ENCODE measurements at regions not wholly inside any gene's neighbourhood (a gene's known extent, or its start where the extent isn't known, plus 50 kb on each side); places are given as distances from the start of the nearest gene placed in this dataset.

- POLR2A ChIA-PET, result no interaction called here
- peaks cover 3% of the 10 kb centered on the region for H3K36me3 Mint-ChIP-seq (ENCODE audit: low read depth)
- peaks cover 7% of the 10 kb centered on the region for H3K9me3 Mint-ChIP-seq
- no peak overlapping the region for H3K27ac Mint-ChIP-seq
- no peak overlapping the region for H3K4me3 Mint-ChIP-seq
- no peak for DNase-seq
- CTCF ChIA-PET, result no interaction called here
- no peak for TF ChIP-seq CTCF (IDR thresholded peaks at IDR 0.05)
- intact Hi-C loops (cut with micrococcal nuclease), result no loop called here
- ATAC-seq, result no peak
- H3K27me3 Mint-ChIP-seq, result peaks cover 25% of the 10 kb centered on the region
- H3K4me1 Mint-ChIP-seq (ENCODE audit: low read depth), result peaks cover 22% of the 10 kb centered on the region
Measured at GRCh38 chr6:4638641-4639040, 137.6 kb upstream of the CDYL start.

- Mint-ChIP-seq H3K36me3 (ENCODE audit: low read depth) (peaks cover 3% of the 10 kb centered on the region), H3K4me3 (no peak overlapping the region), H3K27ac (peak overlapping the region; percentile 44), H3K27me3 (peaks cover 21% of the 10 kb centered on the region), H3K9me3 (peaks cover 7% of the 10 kb centered on the region), H3K4me1 (ENCODE audit: low read depth) (peaks cover 22% of the 10 kb centered on the region)
- POLR2A ChIA-PET, result no interaction called here
- intact Hi-C loops (cut with micrococcal nuclease), result no loop called here
- TF ChIP-seq CTCF (IDR thresholded peaks at IDR 0.05), result no peak
- peak; percentile 72 for DNase-seq
- CTCF ChIA-PET, result interaction anchor here (1.7 kb wide), 1 partner anchor 13 kb away, joined by 4 read pairs; no protein-coding TSS in a partner anchor
- ATAC-seq, result peak; percentile 99
Measured at GRCh38 chr6:4637691-4638433, 138.3 kb upstream of the CDYL start.

- H3K27me3 Mint-ChIP-seq, result peaks cover 18% of the 10 kb centered on the region
- ChIA-PET POLR2A (interaction anchor here (1.3 kb wide), 1 partner anchor 140 kb away, joined by 5 read pairs; the partner anchor contains the start of gene CDYL), CTCF (interaction anchor here (1.7 kb wide), 1 partner anchor 12 kb away, joined by 4 read pairs; no protein-coding TSS in a partner anchor)
- DNase-seq (no peak), ATAC-seq (no peak)
- H3K36me3 Mint-ChIP-seq (ENCODE audit: low read depth), result peaks cover 3% of the 10 kb centered on the region
- intact Hi-C loops (cut with micrococcal nuclease), result no loop called here
- H3K4me3 Mint-ChIP-seq, result no peak overlapping the region
- peak overlapping the region; percentile 47 for H3K27ac Mint-ChIP-seq
- H3K4me1 Mint-ChIP-seq (ENCODE audit: low read depth), result peaks cover 22% of the 10 kb centered on the region
- no peak for TF ChIP-seq CTCF (IDR thresholded peaks at IDR 0.05)
- H3K9me3 Mint-ChIP-seq, result peaks cover 7% of the 10 kb centered on the region
Measured at GRCh38 chr6:4636881-4637224, 139.4 kb upstream of the CDYL start.

- Mint-ChIP-seq H3K9me3 (peaks cover 7% of the 10 kb centered on the region), H3K4me3 (no peak overlapping the region), H3K27me3 (peaks cover 13% of the 10 kb centered on the region), H3K27ac (no peak overlapping the region), H3K4me1 (ENCODE audit: low read depth) (peaks cover 22% of the 10 kb centered on the region), H3K36me3 (ENCODE audit: low read depth) (peaks cover 3% of the 10 kb centered on the region)
- no peak for DNase-seq
- intact Hi-C loops (cut with micrococcal nuclease), result no loop called here
- no peak for ATAC-seq
- ChIA-PET POLR2A (interaction anchor here (1.3 kb wide), 1 partner anchor 140 kb away, joined by 5 read pairs; the partner anchor contains the start of gene CDYL), CTCF (interaction anchor here (1.7 kb wide), 1 partner anchor 12 kb away, joined by 4 read pairs; no protein-coding TSS in a partner anchor)
- no peak for TF ChIP-seq CTCF (IDR thresholded peaks at IDR 0.05)
Measured at GRCh38 chr6:4636191-4636880, 139.9 kb upstream of the CDYL start.

GRCh38 chr6:4635666-4636065 is 140.5 kb upstream of the CDYL start:
- CTCF ChIA-PET, result no interaction called here
- Mint-ChIP-seq H3K4me1 (ENCODE audit: low read depth) (peaks cover 22% of the 10 kb centered on the region), H3K27ac (no peak overlapping the region)

More at GRCh38 chr6:4635666-4636065, 140.5 kb upstream of the CDYL start:
- intact Hi-C loops (cut with micrococcal nuclease), result no loop called here
- peaks cover 10% of the 10 kb centered on the region for H3K27me3 Mint-ChIP-seq
- no peak overlapping the region for H3K4me3 Mint-ChIP-seq
- DNase-seq, result no peak
- peaks cover 3% of the 10 kb centered on the region for H3K36me3 Mint-ChIP-seq (ENCODE audit: low read depth)
- H3K9me3 Mint-ChIP-seq, result peaks cover 11% of the 10 kb centered on the region
- no peak for TF ChIP-seq CTCF (IDR thresholded peaks at IDR 0.05)
- no peak for ATAC-seq
- POLR2A ChIA-PET, result interaction anchor here (0.7 to 1.3 kb wide), 2 partner anchors 141 to 582 kb away, joined by 3 to 5 read pairs; partner anchors contain the start of gene CDYL

All from activated CD8-positive, alpha-beta T cell treated with anti-CD3 and anti-CD28 coated beads for 36 hours (primary cell).